NOMO-1 treated with DMSO at 0.1 percent for 48 hours (cell line): ENCODE measurements at regions not wholly inside any gene's neighbourhood (a gene's known extent, or its start where the extent isn't known, plus 50 kb on each side); places are given as distances from the start of the nearest gene placed in this dataset.
"Not testable (repeated sequence)": the region's sequence is repeated elsewhere in the genome, so short reads cannot be mapped to it uniquely, and the experiment has no call there.

Experiments
- DNase-seq: peaks from one replicate; lab custom pipeline; 2025; ENCODE audit not compliant: unreplicated experiment; lab: John Stamatoyannopoulos, UW

DNA sequence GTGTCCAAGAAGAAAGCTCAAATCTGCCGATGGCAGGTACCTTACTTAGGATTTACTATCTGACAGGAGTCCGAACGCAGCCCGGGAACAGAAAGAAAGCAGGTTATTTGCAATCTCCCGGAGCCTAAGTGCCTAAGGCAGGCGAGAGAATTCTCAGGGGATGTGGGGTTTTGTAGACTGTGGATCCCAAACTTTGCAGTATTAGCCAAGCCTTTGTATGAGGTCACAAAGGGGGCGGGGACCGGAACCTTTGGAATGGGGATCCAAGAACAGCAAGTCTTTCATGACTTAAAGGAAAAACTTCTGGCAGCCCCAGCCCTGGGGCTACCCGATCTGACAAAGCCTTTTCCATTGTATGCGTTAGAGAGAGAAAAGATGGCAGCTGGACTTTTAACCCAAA is 80.6 kb upstream of the RUBCNL start:
- not testable (repeated sequence) for DNase-seq

- DNase-seq: not testable (repeated sequence)
Observed at GRCh38 chr13:46466074-46466473, 79.0 kb upstream of the RUBCNL start.

DNA sequence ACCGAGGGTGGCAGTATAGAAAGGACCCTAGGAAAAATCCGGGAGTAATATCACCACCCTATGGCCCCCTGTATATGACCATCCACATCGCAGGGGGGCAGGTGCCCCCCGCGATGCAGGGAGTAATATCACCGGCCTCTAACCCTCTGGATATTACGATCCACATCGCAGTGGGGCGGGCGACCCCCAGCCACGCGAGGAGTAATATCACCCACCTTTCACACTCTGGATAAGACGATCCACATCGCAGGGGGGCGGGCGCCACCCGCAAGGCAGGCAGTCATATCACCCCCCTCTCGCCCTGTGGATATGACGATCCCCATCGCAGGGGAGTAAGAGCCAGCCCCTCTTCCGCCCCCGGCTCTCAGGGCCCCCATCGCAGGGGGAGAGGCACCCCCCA is 76.7 kb upstream of the RUBCNL start:
- no peak for DNase-seq

- not testable (repeated sequence) for DNase-seq
Observed at GRCh38 chr13:46460223-46460622, 73.2 kb upstream of the RUBCNL start.

DNA sequence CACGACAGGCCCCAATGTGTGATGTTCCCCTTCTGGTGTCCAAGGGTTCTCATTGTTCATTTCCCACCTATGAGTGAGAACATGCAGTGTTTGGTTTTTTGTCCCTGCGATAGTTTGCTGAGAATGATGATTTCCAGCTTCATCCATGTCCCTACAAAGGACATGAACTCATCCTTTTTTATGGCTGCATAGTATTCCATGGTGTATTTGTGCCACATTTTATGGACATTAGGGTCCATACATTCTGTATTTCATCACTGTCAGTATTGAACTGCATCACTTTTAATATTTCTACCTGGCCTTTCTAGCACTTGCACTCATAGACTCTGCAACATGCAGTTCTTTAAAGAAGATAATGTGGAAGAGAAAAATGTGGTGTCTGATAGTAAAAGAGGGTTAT is 70.2 kb upstream of the RUBCNL start:
- not testable (repeated sequence) for DNase-seq

DNA sequence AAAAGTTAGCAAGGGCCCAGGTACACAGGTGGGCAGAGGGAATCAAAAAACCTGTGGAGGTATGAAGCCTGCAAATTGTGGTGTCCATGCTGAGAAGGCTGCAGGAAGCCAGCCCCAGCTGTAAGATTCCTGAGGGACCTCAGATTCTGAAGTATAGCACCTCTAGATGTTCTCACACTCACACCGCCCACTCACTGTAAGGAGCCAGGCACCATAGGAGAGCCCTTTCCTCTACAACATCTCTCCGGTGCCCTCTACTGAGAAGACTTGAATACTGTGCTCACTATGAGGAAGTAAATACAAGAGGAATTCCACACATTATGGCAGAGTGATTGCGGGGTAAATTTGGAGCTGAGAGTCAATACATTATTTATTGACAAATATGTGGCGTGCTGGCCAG is 68.9 kb upstream of the RUBCNL start:
- peak; percentile 79 for DNase-seq

DNA sequence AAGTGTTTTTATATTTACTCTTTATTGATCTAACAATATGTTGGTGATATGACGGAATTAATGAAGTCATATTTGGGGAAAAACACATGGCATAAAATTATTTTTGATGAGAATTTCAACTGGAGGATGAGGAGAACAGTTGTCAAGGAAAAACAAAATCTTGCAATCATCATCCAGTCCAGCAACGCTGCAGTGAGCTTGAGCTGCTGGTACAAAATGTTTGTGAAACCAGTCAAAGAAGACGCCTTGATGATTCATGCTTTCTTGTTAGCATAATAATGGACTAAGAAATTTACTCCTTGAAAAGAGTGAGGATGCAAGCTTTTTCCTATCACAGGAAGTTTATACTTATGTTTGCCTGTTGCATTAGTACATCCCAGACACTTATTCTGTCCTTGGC is 64.1 kb upstream of the RUBCNL start:
- DNase-seq: not testable (repeated sequence)

DNA sequence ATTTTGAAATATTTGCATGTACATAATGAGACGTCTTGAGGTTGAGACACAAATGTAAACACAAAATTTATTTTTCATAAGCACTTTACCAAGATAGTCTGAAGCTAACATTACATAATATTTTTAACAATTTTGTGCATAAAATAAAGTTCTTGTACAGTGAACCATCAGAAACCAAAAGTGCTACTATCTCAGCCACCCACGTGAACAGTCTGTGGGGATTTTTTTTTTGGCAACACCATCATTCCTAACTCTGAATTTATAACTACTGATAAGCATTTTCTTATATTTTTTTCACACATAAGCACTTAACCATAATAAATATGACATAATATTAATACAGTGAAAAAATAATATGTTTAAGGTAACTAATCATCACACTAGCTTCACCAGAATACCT is 62.9 kb upstream of the RUBCNL start:
- DNase-seq: not testable (repeated sequence)

- DNase-seq: not testable (repeated sequence)
Observed at GRCh38 chr13:46448148-46448547, 61.1 kb upstream of the RUBCNL start.

- not testable (repeated sequence) for DNase-seq
Observed at GRCh38 chr13:46437808-46438404, 50.9 kb upstream of the RUBCNL start.
